BE2C (cell line): ENCODE measurements at regions not wholly inside any gene's neighbourhood (a gene's known extent, or its start where the extent isn't known, plus 50 kb on each side); places are given as distances from the start of the nearest gene placed in this dataset.
"Not testable (repeated sequence)": the region's sequence is repeated elsewhere in the genome, so short reads cannot be mapped to it uniquely, and the experiment has no call there.

Experiments
- DNase-seq: peaks from one replicate; pipeline ENCODE4 v3.0.0-alpha.2; 2020
- H3K27me3 ChIP-seq: fragments of 250-450 bp; sonication (Bioruptor Pico); 2 replicates; pipeline ENCODE4 v1.5.1; 2020; ENCODE audit warnings: mild to moderate bottlenecking
- H3K36me3 ChIP-seq: fragments of 250-450 bp; sonication (Bioruptor Pico); 2 replicates; pipeline ENCODE4 v1.5.1; 2020; ENCODE audit warnings: mild to moderate bottlenecking
- H3K4me1 ChIP-seq: fragments of 250-450 bp; sonication (Bioruptor Pico); 2 replicates; pipeline ENCODE4 v1.5.1; 2020
- H3K4me3 ChIP-seq: 2 replicates; pipeline ENCODE4 v1.5.1; 2011; ENCODE audit warnings: low read depth, low read length
- H3K9me3 ChIP-seq: fragments of 250-450 bp; sonication (Bioruptor Pico); 2 replicates; pipeline ENCODE4 v1.5.1; 2020
- CTCF ChIP-seq: IDR thresholded peaks from 2 replicates; pipeline ENCODE4 v1.5.1; 2012; ENCODE audit warnings: mild to moderate bottlenecking, low read depth, low read length

DNA sequence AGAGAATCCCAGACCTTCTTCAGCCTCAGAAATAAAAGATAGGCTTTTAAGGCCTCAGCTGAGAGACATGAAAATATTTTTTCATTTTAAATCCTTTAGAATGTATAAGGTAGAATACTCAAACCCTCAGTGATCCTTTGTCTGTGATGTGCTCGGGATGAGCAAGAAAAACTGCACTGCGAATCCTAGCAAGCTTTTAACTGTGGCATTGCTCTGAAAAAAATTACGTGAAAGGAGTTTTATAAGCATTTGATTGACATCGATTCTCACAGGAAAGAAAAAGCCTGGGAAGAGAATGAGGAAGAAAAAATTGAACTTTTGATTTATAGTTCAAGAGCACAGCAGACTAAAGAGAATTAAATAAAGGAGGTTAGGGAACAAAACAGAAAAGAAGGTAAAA, 120.0 kb downstream of the TMEM168 start:
- Histone ChIP-seq H3K36me3 (no peaks in the 10 kb centered on the region), H3K4me3 (no peak overlapping the region), H3K4me1 (no peaks in the 10 kb centered on the region), H3K9me3 (no peaks in the 10 kb centered on the region), H3K27me3 (peaks cover 16% of the 10 kb centered on the region)
- DNase-seq = no peak
- TF ChIP-seq CTCF = no peak

DNA sequence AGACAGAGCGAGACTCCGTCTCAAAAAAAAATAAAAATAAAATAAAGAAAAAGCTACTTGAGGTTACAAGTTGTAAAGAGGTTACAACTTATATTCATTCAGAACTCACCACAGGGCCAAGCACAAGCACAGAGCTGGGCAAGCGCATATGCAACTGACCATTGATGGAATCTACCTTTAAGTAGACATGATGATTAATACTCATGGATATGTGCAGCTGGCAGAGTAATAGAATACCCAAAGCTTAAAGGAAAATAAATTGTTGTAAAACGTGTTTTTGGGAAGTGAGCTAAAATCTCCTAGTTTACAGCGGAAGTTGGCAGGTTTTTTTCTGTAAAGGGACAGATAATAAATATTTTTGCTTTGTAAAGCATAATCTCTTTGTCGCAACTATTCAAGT, 111.6 kb downstream of the TMEM168 start:
- H3K4me1 ChIP-seq = no peaks in the 10 kb centered on the region
- no peaks in the 10 kb centered on the region for H3K9me3 ChIP-seq
- no peak overlapping the region for H3K4me3 ChIP-seq
- peaks cover 20% of the 10 kb centered on the region for H3K27me3 ChIP-seq
- no peaks in the 10 kb centered on the region for H3K36me3 ChIP-seq
- no peak for DNase-seq
- TF ChIP-seq CTCF = no peak

DNA sequence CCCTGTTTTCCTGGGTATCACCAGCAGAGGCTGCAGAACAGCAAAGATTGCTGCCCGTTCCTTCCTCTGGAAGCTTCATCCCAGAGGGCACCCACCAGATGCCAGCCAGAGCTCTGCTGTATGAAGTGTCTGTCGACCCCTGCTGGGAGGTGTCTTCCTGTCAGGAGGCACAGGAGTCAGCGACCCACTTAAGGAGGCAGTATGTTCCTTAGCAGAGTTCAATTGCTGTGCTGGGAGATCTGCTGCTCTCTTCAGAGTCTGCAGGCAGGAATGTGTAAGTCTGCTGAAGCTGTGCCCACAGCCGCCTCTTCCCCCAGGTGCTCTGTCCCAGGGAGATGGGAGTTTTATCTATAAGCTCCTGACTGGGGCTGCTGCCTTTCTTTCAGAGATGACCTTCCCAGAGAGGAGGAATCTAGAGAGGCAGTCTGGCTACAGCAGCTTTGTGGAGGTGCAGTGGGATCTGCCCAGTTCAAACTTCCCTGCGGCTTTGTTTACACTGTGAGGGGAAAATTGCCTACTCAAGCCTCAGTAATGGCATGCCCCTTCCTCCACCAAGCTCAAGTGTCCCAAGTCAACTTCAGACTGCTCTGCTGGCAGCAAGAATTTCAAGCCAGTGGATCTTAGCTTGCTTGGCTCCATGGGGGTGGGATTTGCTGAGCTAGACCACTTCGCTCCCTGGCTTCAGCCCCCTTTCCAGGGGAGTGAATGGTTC, 100.6 kb downstream of the TMEM168 start:
- not testable (repeated sequence) for H3K9me3 ChIP-seq, H3K27me3 ChIP-seq, H3K36me3 ChIP-seq, DNase-seq, H3K4me3 ChIP-seq, H3K4me1 ChIP-seq

DNA sequence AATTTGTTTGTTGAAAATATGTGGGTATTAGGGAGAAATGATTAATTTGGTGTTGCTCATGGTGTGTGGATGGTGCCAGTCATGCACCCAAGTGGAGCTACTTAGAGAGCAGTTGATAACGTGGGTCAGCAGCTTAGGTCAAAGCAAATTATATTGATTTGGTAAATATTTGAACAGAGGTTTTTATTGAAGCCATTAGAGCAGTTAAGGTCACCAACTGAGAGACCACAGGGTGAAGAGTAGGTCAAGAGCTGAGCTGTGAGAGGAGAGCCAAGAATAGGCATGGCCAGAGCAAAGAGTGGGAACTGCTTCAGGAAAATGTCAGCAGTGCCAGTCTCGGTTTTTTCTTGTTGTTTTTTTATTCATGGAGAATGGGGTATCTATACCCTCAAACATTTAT, 97.9 kb downstream of the TMEM168 start:
- TF ChIP-seq CTCF = no peak

DNA sequence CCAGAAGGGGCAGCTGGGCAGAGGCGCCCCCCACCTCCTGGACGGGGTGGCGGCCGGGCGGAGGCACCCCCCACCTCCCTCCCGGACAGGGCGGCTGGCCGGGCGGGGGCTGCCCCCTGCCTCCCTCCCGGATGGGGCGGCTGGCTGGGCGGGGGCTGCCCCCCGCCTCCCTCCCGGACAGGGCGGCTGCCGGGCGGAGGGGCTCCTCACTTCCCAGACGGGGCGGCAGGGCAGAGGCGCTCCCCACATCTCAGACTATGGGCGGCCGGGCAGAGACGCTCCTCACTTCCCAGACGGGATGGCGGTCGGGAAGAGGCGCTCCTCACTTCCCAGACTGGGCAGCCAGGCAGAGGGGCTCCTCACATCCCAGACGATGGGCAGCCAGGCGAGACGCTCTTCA, 93.0 kb downstream of the TMEM168 start:
- not testable (repeated sequence) for H3K4me1 ChIP-seq, H3K9me3 ChIP-seq, DNase-seq, H3K36me3 ChIP-seq, H3K4me3 ChIP-seq, H3K27me3 ChIP-seq

More for the DNA sequence above, 97.9 kb downstream of the TMEM168 start:
- Histone ChIP-seq H3K4me3 (no peak overlapping the region), H3K9me3 (no peaks in the 10 kb centered on the region), H3K4me1 (no peaks in the 10 kb centered on the region), H3K36me3 (no peaks in the 10 kb centered on the region), H3K27me3 (no peaks in the 10 kb centered on the region)
- no peak for DNase-seq

DNA sequence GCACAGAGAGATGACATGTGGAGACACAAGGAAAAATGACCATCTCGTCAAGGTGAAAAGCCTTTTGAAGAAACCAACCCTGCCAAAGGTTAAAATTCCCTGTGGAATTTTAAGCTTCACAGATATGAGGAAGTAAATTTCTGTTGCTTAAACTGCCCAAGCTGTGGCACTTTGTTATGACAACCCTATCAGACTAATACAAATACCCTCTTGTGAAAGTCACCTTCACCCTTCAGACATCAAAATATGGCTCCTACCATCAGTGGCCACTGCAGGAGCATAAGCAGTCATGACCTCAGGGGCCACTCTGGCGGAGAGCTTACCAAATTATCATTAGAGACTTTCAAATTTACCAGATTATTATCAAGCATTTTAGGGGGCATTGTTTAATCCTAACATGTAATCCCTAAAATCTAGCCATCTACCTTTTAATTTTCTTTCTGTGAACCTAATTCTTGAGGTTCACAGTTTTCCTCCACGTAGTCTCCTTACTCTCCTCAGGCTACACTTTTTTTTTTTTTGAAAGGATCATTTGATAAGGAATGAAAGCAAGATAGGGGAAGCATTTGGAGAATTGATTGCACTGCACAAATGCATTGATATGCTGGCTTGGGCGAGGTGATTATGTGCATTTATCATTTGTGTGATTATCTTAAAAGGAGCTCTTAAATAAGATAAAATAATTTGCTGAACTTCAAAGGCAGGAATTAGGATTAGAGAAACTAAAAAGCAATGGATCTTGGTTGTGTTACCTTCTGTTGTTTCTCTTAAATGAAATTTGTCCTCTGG, 90.3 kb downstream of the TMEM168 start:
- Histone ChIP-seq H3K4me3 (no peak overlapping the region), H3K36me3 (no peaks in the 10 kb centered on the region), H3K9me3 (no peaks in the 10 kb centered on the region), H3K27me3 (peaks cover 2% of the 10 kb centered on the region), H3K4me1 (no peaks in the 10 kb centered on the region)
- TF ChIP-seq CTCF = no peak
- DNase-seq = no peak

GRCh38 chr7:112701456-112701855, 88.7 kb downstream of the TMEM168 start:
- H3K27me3 ChIP-seq = peaks cover 4% of the 10 kb centered on the region
- TF ChIP-seq CTCF = no peak
- no peaks in the 10 kb centered on the region for H3K36me3 ChIP-seq
- no peak overlapping the region for H3K4me3 ChIP-seq
- H3K4me1 ChIP-seq = no peaks in the 10 kb centered on the region
- H3K9me3 ChIP-seq = no peaks in the 10 kb centered on the region
- no peak for DNase-seq
